ENCODE measurements at regions not wholly inside any gene's neighbourhood (a gene's known extent, or its start where the extent isn't known, plus 50 kb on each side); places are given as distances from the start of the nearest gene placed in this dataset.
"Not testable (repeated sequence)": the region's sequence is repeated elsewhere in the genome, so short reads cannot be mapped to it uniquely, and the experiment has no call there.

- ATAC-seq; POLR2A ChIA-PET; H3K9me1 ChIP-seq (ENCODE audit: control insufficient read depth, insufficient read depth, low read length); in situ Hi-C loops (cut with MboI); DNase-seq (ENCODE audit: extremely low read depth in 1 of 4, low spot score in 3 of 4); intact Hi-C loops (cut with micrococcal nuclease); H3K79me2 ChIP-seq (ENCODE audit: control insufficient read depth, insufficient read depth, low read length); FAIRE-seq; H3K4me2 ChIP-seq (ENCODE audit: insufficient read depth, low read length); H3K27ac ChIP-seq (ENCODE audit: extremely low read depth, low read depth, low read length); H4K20me1 ChIP-seq (replicated peaks; ENCODE audit: control insufficient read depth, insufficient read depth, low read length); BruUV-seq (replicated peaks); H2AFZ ChIP-seq (ENCODE audit: low read depth, low read length); H3K4me3 ChIP-seq; H3K4me1 ChIP-seq (replicated peaks in 1 of 2; ENCODE audit: control insufficient read depth in 2 of 2, insufficient read depth in 2 of 2, low read length in 2 of 2); H3K27me3 ChIP-seq (ENCODE audit: control insufficient read depth in 2 of 2, insufficient read depth in 2 of 2, low read length in 2 of 2); CTCF ChIA-PET (ENCODE audit: low intra/inter-chr PET ratio); H3K9me3 ChIP-seq (replicated peaks; ENCODE audit: control insufficient read depth, insufficient read depth, low read depth, low read length); H3K36me3 ChIP-seq (ENCODE audit: control insufficient read depth, insufficient read depth, low read length); H3K9ac ChIP-seq (ENCODE audit: insufficient read depth in 1 of 2, low read depth in 2 of 2, low read length in 2 of 2): not testable (repeated sequence)
- WGBS (ENCODE audit: insufficient coverage, low coverage, missing lambda C conversion rate): 0% methylated on average over 3 of the region's 9 CpGs
Observed at GRCh38 chr3:95860628-95861027, 953.8 kb upstream of the EPHA6 start.

- in situ Hi-C loops (cut with MboI) (no loop called here), intact Hi-C loops (cut with micrococcal nuclease) (no loop called here)
- WGBS (ENCODE audit: insufficient coverage, low coverage, missing lambda C conversion rate): 0% methylated on average over 1 of the region's 1 CpG
- Histone ChIP-seq H3K4me2 (ENCODE audit: insufficient read depth, low read length) (no peak overlapping the region), H3K27me3 (ENCODE audit: control insufficient read depth in 2 of 2, insufficient read depth in 2 of 2, low read length in 2 of 2) (no peaks in the 10 kb centered on the region), H3K79me2 (ENCODE audit: control insufficient read depth, insufficient read depth, low read length) (no peaks in the 10 kb centered on the region), H3K36me3 (ENCODE audit: control insufficient read depth, insufficient read depth, low read length) (no peaks in the 10 kb centered on the region), H3K9me3 (replicated peaks; ENCODE audit: control insufficient read depth, insufficient read depth, low read depth, low read length) (no peaks in the 10 kb centered on the region), H3K9me1 (ENCODE audit: control insufficient read depth, insufficient read depth, low read length) (no peaks in the 10 kb centered on the region), H3K27ac (ENCODE audit: extremely low read depth, low read depth, low read length) (no peak overlapping the region), H4K20me1 (replicated peaks; ENCODE audit: control insufficient read depth, insufficient read depth, low read length) (no peaks in the 10 kb centered on the region), H3K9ac (ENCODE audit: insufficient read depth in 1 of 2, low read depth in 2 of 2, low read length in 2 of 2) (no peak overlapping the region), H3K4me3 (no peak overlapping the region), H2AFZ (ENCODE audit: low read depth, low read length) (no peak overlapping the region), H3K4me1 (replicated peaks in 1 of 2; ENCODE audit: control insufficient read depth in 2 of 2, insufficient read depth in 2 of 2, low read length in 2 of 2) (no peaks in the 10 kb centered on the region)
- ChIA-PET POLR2A (no interaction called here), CTCF (ENCODE audit: low intra/inter-chr PET ratio) (no interaction called here)
- no peak for TF ChIP-seq CBX3 (IDR thresholded peaks at IDR 0.05; ENCODE audit: borderline replicate concordance in 1 of 2, low read length in 2 of 2)
- no peak for TF ChIP-seq POLR2AphosphoS5 (IDR thresholded peaks at IDR 0.05; ENCODE audit: control insufficient read depth, insufficient read depth, low read depth, low read length)
- no peak for TF ChIP-seq ZBTB9 (CRISPR knock-in tag; IDR thresholded peaks at IDR 0.05)
- no peak for TF ChIP-seq ZNF311 (CRISPR knock-in tag; IDR thresholded peaks at IDR 0.05)
- TF ChIP-seq BRD9 (IDR thresholded peaks at IDR 0.05; ENCODE audit: low read depth, partially characterized antibody): no peak
- TF ChIP-seq ZNF561 (CRISPR knock-in tag; conservative IDR thresholded peaks at IDR 0.05): no peak
- FAIRE-seq (no peak), DNase-seq (ENCODE audit: extremely low read depth in 1 of 4, low spot score in 3 of 4) (no peak), ATAC-seq (no peak)
- no TSS peak for BruUV-seq (replicated peaks)
Observed at GRCh38 chr3:95883801-95884200, 930.6 kb upstream of the EPHA6 start.

All from K562 (cell line).